KG1 (cell line): ENCODE measurements at regions not wholly inside any gene's neighbourhood (a gene's known extent, or its start where the extent isn't known, plus 50 kb on each side); places are given as distances from the start of the nearest gene placed in this dataset.
A peak's percentile ranks its signal among the peaks of the same experiment; 100 is the strongest.
"Not testable (repeated sequence)": the region's sequence is repeated elsewhere in the genome, so short reads cannot be mapped to it uniquely, and the experiment has no call there.

Source experiments
- DNase-seq: peaks from one replicate; lab custom pipeline; 2025; lab: John Stamatoyannopoulos, UW

DNA sequence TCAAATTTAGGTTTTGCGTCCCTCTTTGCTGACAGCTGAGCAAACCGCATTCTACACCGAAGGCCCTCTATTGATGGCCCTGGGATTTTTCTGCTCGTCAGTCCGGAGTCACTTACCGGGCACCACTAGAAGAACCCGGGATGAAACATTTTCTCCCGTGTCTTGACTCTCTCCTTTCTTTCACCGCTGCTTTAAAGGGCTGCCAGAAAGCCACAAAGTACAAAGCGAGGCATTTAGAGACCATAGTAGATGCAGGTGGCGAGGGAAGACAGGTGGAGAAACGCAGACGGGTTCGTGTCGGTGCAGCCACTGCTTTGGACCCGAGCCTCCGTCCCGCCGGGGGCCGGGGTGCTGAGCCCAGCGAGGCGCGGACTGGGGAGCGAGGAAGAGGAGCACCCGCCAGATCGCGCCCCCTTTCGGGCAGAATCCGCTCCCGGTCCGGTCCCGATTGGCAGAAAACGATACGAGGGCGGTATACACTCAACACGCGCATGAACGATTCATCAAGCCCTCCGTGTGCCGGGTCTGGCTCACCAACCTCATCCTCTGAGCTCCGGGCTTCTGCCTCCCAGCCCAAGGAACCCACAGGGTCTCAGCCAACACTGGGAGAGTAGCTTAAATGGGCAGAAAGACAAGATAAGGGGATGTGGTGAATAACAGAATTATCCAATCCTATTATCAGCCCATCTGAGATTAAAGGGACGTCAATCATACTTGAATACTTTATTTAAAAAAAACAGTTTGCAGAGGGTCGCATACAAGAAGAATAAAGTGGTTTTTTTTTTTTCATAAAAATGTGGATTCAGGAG, 84.9 kb downstream of the TRIM27 start:
- peak; percentile 60 for DNase-seq

DNA sequence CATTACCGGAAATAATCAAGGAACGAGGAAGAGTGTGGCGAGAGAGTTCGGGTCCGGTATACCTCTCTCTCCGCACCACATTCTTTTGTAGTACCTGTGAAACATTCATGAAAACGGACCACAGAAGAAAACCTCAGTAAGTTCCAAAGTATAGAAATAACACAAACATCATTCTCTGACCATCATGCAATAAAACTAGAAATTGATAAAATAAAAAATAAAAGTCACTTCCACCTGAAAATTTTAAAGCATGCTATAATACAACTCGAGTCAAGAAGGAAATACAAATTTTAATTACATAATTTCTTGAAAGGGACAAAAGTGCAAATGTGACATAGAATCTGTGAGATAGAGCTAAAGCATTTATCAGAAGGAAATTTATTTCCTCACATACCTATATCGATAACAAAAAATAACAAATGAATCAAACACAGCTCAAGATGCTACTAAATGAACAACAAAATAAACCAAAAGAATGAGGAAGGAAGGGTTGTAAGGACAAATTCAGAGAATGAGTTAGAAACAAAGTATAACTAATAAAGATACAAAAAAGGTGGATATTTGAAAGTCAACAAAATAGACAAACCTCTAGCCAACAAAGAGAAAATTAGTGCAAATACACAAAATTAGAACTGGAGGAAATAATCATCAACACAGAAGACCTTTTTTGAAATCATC, 84.2 kb downstream of the TRIM27 start:
- DNase-seq: no peak

DNA sequence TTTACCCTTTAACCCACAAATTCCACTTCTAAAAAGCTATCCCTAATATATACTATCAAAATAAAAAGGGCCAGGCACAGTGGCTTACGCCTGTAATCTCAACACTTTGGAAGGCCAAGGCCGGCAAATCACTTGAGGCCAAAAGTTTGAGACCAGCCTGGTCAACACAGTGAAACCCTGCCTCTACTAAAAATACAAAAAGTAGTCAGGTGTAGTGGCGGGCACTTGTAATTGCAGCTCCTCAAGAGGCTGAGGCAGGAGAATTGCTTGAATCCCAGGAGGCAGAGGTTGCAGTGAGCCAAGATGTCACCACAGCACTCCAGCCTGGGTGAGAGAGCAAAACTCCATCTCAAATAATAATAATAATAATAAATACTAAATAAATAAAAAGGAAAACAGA, 82.5 kb downstream of the TRIM27 start:
- no peak for DNase-seq

GRCh38 chr6:28848756-28849155, 75.0 kb downstream of the TRIM27 start:
- not testable (repeated sequence) for DNase-seq
